MM.1S (cell line): ENCODE measurements at regions not wholly inside any gene's neighbourhood (a gene's known extent, or its start where the extent isn't known, plus 50 kb on each side); places are given as distances from the start of the nearest gene placed in this dataset.

Experiments used
- DNase-seq: peaks from one replicate; pipeline ENCODE4 v3.0.0-alpha.2; 2015
- H2AFZ ChIP-seq: fragments of 300-600 bp; sonication (generic); 2 replicates; pipeline ENCODE4 v1.6.0; 2016; ENCODE audit warnings: antibody characterized with exemption, low read length
- H3F3A ChIP-seq: fragments of 300-600 bp; sonication (generic); 2 replicates; pipeline ENCODE4 v1.6.1; 2016; ENCODE audit warnings: mild to moderate bottlenecking, antibody characterized with exemption, low read length, moderate library complexity, mixed read lengths; ENCODE audit not compliant: insufficient read depth
- H3K27ac ChIP-seq: fragments of 300-600 bp; sonication (generic); 2 replicates; pipeline ENCODE4 v1.5.1; 2016; ENCODE audit warnings: mild to moderate bottlenecking, low read length
- H3K27me3 ChIP-seq: fragments of 300-600 bp; sonication (generic); replicated peaks from 2 replicates; pipeline ENCODE4 v1.6.0; 2016; ENCODE audit warnings: low read length; ENCODE audit not compliant: insufficient read depth
- H3K36me3 ChIP-seq: fragments of 300-600 bp; sonication (generic); replicated peaks from 2 replicates; pipeline ENCODE4 v1.6.1; 2016; ENCODE audit warnings: mild to moderate bottlenecking, low read length, mixed read lengths; ENCODE audit not compliant: insufficient read depth
- H3K4me1 ChIP-seq: fragments of 300-600 bp; sonication (generic); 2 replicates; pipeline ENCODE4 v1.6.1; 2016; ENCODE audit warnings: low read length, mixed read lengths
- H3K4me2 ChIP-seq: fragments of 300-600 bp; sonication (generic); 2 replicates; pipeline ENCODE4 v1.6.0; 2016; ENCODE audit warnings: low read depth, low read length
- H3K4me3 ChIP-seq: fragments of 300-600 bp; sonication (generic); 2 replicates; pipeline ENCODE4 v1.5.1; 2016; ENCODE audit warnings: low read length, mixed read lengths
- H3K79me2 ChIP-seq: fragments of 300-600 bp; sonication (generic); 2 replicates; pipeline ENCODE4 v1.6.1; 2016; ENCODE audit warnings: mixed run types, low read length, mixed read lengths
- H3K9ac ChIP-seq: fragments of 300-600 bp; sonication (generic); 2 replicates; pipeline ENCODE4 v1.6.1; 2016; ENCODE audit warnings: low read length, mixed read lengths
- H3K9me2 ChIP-seq: fragments of 300-600 bp; sonication (generic); replicated peaks from 2 replicates; pipeline ENCODE4 v1.6.1; 2016; ENCODE audit warnings: mild to moderate bottlenecking, low read length, mixed read lengths; ENCODE audit not compliant: insufficient read depth
- H3K9me3 ChIP-seq: fragments of 300-600 bp; sonication (generic); replicated peaks from 2 replicates; pipeline ENCODE4 v1.6.1; 2016; ENCODE audit warnings: mild to moderate bottlenecking, low read length, mixed read lengths; ENCODE audit not compliant: insufficient read depth
- H4K20me1 ChIP-seq: fragments of 300-600 bp; sonication (generic); 2 replicates; pipeline ENCODE4 v1.6.1; 2016; ENCODE audit warnings: mild to moderate bottlenecking, low read length, moderate library complexity, mixed read lengths; ENCODE audit not compliant: insufficient read depth
- EZH2 ChIP-seq: fragments of 300-600 bp; sonication (generic); optimal IDR thresholded peaks from 2 replicates; pipeline ENCODE3; 2017; ENCODE audit warnings: low read depth, mild to moderate bottlenecking, antibody characterized with exemption, low read length, mixed read lengths
- EZH2phosphoT487 ChIP-seq: fragments of 300-600 bp; sonication (generic); IDR thresholded peaks from 2 replicates; pipeline ENCODE4 v1.6.1; 2018; ENCODE audit warnings: antibody characterized with exemption, low read length
- TF ChIP-seq, protein P1 (sequence below): fragments of 300-600 bp; sonication (generic); IDR thresholded peaks from 2 replicates; pipeline ENCODE4 v1.5.1; 2016; ENCODE audit warnings: antibody characterized with exemption, low read length, mixed read lengths

DNA sequence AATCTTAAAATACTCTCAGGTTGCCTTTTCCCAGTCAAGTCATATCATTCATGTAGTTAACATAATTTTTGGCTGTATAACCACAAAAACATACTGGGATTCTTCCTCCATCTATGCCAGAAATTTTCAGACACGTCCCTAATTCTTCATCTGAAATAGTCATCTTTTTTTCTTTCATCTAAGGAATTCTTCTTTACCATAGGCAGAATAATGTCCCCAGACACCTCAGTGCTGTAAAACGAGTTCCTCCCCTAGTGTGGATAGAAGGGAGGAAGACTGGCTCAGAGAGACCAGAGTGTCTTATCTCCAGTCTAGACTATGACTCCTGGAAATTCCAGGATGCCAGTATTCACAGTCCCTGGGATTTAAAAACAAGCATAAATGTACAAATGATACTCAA is 127.8 kb downstream of the MREG start:
- TF ChIP-seq EZH2 (no peak), EZH2phosphoT487 (no peak)
- TF ChIP-seq, protein P1, sequence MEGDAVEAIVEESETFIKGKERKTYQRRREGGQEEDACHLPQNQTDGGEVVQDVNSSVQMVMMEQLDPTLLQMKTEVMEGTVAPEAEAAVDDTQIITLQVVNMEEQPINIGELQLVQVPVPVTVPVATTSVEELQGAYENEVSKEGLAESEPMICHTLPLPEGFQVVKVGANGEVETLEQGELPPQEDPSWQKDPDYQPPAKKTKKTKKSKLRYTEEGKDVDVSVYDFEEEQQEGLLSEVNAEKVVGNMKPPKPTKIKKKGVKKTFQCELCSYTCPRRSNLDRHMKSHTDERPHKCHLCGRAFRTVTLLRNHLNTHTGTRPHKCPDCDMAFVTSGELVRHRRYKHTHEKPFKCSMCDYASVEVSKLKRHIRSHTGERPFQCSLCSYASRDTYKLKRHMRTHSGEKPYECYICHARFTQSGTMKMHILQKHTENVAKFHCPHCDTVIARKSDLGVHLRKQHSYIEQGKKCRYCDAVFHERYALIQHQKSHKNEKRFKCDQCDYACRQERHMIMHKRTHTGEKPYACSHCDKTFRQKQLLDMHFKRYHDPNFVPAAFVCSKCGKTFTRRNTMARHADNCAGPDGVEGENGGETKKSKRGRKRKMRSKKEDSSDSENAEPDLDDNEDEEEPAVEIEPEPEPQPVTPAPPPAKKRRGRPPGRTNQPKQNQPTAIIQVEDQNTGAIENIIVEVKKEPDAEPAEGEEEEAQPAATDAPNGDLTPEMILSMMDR, result no peak
- Histone ChIP-seq H3K36me3 (no peaks in the 10 kb centered on the region), H3F3A (no peaks in the 10 kb centered on the region), H3K9me2 (no peaks in the 10 kb centered on the region), H4K20me1 (no peaks in the 10 kb centered on the region), H3K79me2 (no peaks in the 10 kb centered on the region), H3K27ac (no peak overlapping the region), H2AFZ (no peak overlapping the region), H3K9ac (no peak overlapping the region), H3K4me2 (no peak overlapping the region), H3K27me3 (no peaks in the 10 kb centered on the region), H3K4me1 (peaks cover 16% of the 10 kb centered on the region), H3K9me3 (no peaks in the 10 kb centered on the region), H3K4me3 (no peak overlapping the region)
- DNase-seq, result no peak

DNA sequence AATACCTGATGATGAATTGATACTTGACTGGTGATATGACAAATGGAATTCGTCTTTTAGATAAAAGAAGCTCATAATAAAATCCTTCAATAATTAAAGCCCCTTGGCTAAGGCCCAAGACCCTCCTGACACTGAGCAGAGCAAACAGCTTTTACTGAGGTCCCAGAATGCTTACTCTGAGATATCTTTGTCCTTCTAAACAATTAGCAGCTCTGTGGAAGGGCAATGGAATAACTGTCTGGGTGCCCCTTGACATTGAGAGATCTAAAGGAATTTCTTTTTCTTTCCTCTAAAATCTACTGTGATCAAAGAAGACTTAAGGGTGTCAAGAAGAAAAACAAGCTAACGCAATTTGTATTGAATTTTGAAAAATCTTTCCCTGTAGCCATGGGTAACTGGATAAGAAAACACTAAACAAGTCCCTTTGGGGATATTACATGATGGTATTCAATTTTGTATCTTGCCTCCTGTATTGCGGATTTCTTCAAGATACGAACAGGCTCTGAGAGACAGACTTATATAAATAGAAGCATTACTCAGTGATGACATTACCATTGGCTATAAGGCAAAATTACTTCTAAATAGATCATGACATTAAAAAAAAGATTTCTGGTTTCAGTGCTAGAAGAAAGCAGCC is 128.8 kb downstream of the MREG start:
- Histone ChIP-seq H3K4me2 (no peak overlapping the region), H3K36me3 (no peaks in the 10 kb centered on the region), H3K4me1 (peaks cover 20% of the 10 kb centered on the region), H3K4me3 (no peak overlapping the region), H2AFZ (no peak overlapping the region), H4K20me1 (no peaks in the 10 kb centered on the region), H3K79me2 (no peaks in the 10 kb centered on the region), H3K9me3 (no peaks in the 10 kb centered on the region), H3K9me2 (no peaks in the 10 kb centered on the region), H3K27ac (no peak overlapping the region), H3K27me3 (no peaks in the 10 kb centered on the region), H3F3A (no peaks in the 10 kb centered on the region), H3K9ac (no peak overlapping the region)
- TF ChIP-seq EZH2, result no peak
- no peak for DNase-seq

DNA sequence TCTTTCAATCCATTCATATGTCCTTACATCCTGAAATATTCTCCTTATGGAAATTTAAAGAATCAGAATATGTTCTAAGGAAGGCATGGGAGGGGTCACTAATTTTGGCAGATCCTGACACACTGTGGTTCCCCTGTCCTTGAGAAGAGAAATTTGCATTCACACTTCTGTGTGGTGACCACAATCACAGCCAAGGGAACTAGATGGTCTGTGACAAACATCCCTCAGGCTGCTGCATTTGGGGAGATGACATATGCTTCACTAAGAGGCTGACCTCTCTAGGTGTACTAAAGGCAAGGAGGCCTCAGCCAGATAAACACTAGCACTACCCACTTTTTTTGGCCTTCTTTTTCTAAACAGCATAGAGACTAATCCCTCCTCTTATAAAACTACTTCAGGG is 129.6 kb downstream of the MREG start:
- H3K36me3 ChIP-seq, result no peaks in the 10 kb centered on the region
- H3K9ac ChIP-seq, result no peak overlapping the region
- H3K4me1 ChIP-seq, result peaks cover 27% of the 10 kb centered on the region
- H3K9me3 ChIP-seq, result no peaks in the 10 kb centered on the region
- H2AFZ ChIP-seq, result no peak overlapping the region
- peak; percentile 19 for DNase-seq
- no peak overlapping the region for H3K27ac ChIP-seq
- H3K4me3 ChIP-seq, result no peak overlapping the region
- H4K20me1 ChIP-seq, result no peaks in the 10 kb centered on the region
- no peak for TF ChIP-seq EZH2
- TF ChIP-seq, protein P1, result no peak
- no peak for TF ChIP-seq EZH2phosphoT487
- no peaks in the 10 kb centered on the region for H3K79me2 ChIP-seq
- H3F3A ChIP-seq, result no peaks in the 10 kb centered on the region
- H3K27me3 ChIP-seq, result no peaks in the 10 kb centered on the region
- no peaks in the 10 kb centered on the region for H3K9me2 ChIP-seq
- no peak overlapping the region for H3K4me2 ChIP-seq

DNA sequence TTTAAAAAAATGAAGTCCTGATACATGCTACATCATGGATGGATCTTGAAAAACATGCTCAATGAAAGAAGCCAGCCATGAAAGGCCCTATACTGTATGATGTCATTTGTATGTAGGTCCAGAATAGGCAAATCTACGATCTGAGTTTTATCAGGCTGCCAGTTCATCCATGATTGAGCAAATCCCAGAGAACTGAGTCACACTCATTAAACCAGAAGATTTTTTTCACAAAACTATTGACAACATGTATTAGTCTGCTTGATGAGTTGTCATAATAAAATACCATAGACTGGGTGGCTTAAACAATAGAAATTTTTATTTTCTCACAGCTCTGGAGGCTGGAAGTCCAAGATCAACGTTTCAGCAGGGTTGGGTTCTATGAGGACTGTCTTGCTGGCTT is 130.7 kb downstream of the MREG start:
- H3K4me1 ChIP-seq, result peaks cover 29% of the 10 kb centered on the region
- no peaks in the 10 kb centered on the region for H3K9me3 ChIP-seq
- H4K20me1 ChIP-seq, result no peaks in the 10 kb centered on the region
- no peaks in the 10 kb centered on the region for H3K27me3 ChIP-seq
- H3K4me3 ChIP-seq, result no peak overlapping the region
- H3K9me2 ChIP-seq, result no peaks in the 10 kb centered on the region
- H3K9ac ChIP-seq, result no peak overlapping the region
- DNase-seq, result no peak
- H3F3A ChIP-seq, result no peaks in the 10 kb centered on the region
- no peak overlapping the region for H3K4me2 ChIP-seq
- TF ChIP-seq, protein P1, result no peak
- TF ChIP-seq EZH2 (no peak), EZH2phosphoT487 (no peak)
- no peak overlapping the region for H3K27ac ChIP-seq
- no peaks in the 10 kb centered on the region for H3K36me3 ChIP-seq
- no peaks in the 10 kb centered on the region for H3K79me2 ChIP-seq
- H2AFZ ChIP-seq, result no peak overlapping the region
